Stimulated activated naive B cell treated with anti-CD40 and anti-IgM and Interleukin-4, amounts not matched to agents 10 μg/mL and 1 μg/mL and 100 μg/mL, for 72 hours (primary cell): ENCODE measurements at regions not wholly inside any gene's neighbourhood (a gene's known extent, or its start where the extent isn't known, plus 50 kb on each side); places are given as distances from the start of the nearest gene placed in this dataset.
"Not testable (repeated sequence)": the region's sequence is repeated elsewhere in the genome, so short reads cannot be mapped to it uniquely, and the experiment has no call there.

Experiments used
- ATAC-seq, 2 donors: fragments of 150-1000 bp; cut with Tn5 transposase; replicated peaks; 2 replicates each; pipeline ENCODE4 v1.10.0; 2021; ENCODE audit warnings: moderate library complexity in 1 of 2
- DNase-seq: peaks from one replicate; pipeline ENCODE4 v3.0.0; 2021
- H3K27ac Mint-ChIP-seq: one replicate; pipeline ENCODE4 v1.8.0; 2022; ENCODE audit warnings: mild to moderate bottlenecking, mixed read lengths
- H3K27me3 Mint-ChIP-seq, 2 donors: one replicate each; pipeline ENCODE4 v1.8.0; 2022; ENCODE audit warnings: mixed read lengths in 2 of 2
- H3K36me3 Mint-ChIP-seq, 2 donors: one replicate each; pipeline ENCODE4 v1.8.0; 2022; ENCODE audit warnings: mixed read lengths in 2 of 2, mild to moderate bottlenecking in 1 of 2
- H3K4me1 Mint-ChIP-seq, 2 donors: one replicate each; pipeline ENCODE4 v1.8.0; 2022; ENCODE audit warnings: mixed read lengths in 2 of 2, mild to moderate bottlenecking in 1 of 2
- H3K4me3 Mint-ChIP-seq, 2 donors: one replicate each; pipeline ENCODE4 v1.8.0; 2022; ENCODE audit warnings: mild to moderate bottlenecking in 2 of 2, mixed read lengths in 2 of 2, moderate library complexity in 1 of 2
- H3K9me3 Mint-ChIP-seq, 2 donors: one replicate each; pipeline ENCODE4 v1.8.0; 2022; ENCODE audit warnings: mixed read lengths in 2 of 2, mild to moderate bottlenecking in 1 of 2

DNA sequence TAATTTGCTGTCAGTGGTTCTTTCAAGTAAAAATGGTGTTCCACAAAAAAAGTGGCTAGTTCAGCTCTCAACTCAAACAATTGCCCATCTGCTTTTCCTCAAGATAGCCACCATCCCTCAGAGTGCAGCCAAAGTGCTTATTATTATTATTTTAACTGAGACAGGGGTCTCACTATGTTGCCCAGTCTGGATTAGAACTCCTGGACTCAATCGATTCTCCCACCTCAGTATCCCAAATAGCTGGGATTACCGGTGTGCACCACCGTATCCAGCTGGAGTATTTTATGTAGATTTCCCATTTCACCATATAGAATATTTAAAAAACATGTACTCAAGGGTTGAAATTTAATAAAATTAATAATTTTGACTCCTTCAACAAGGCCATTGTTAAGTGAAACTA lies 62.1 kb upstream of the USP9X start:
- Mint-ChIP-seq H3K9me3 (no peaks in the 10 kb centered on the region), H3K4me1 (no peaks in the 10 kb centered on the region), H3K27ac (no peak overlapping the region), H3K36me3 (no peaks in the 10 kb centered on the region), H3K27me3 (peaks cover 5 to 22% of the 10 kb centered on the region in 2 donors), H3K4me3 (no peak overlapping the region)
- no peak for DNase-seq
- ATAC-seq = no peak

- H3K9me3 Mint-ChIP-seq, ATAC-seq, H3K4me3 Mint-ChIP-seq, H3K27ac Mint-ChIP-seq, H3K36me3 Mint-ChIP-seq, H3K4me1 Mint-ChIP-seq, DNase-seq: not testable (repeated sequence)
- H3K27me3 Mint-ChIP-seq = peaks cover 0 to 16% of the 10 kb centered on the region in 2 donors
Measured at GRCh38 chrX:41024335-41024734, 60.9 kb upstream of the USP9X start.

DNA sequence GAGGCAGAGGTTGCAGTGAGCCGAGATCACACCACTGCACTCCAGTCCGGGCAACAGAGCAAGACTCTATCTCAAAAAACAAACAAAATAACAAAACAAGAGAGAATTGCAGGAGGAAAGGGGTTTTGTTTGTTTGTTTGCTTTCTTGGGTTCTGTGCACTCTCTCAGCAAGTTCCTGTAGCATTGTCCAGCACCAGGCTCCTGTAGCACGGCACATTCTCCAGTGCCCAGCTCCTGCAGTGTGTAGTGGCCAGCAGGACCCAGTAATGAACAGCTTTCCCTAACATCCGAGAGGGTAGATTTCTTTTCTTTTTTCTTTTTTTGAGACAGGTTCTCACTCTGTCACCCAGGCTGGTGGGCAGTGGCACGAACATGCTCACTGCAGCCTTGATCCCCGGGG lies 60.5 kb upstream of the USP9X start:
- no peak overlapping the region for H3K4me3 Mint-ChIP-seq
- H3K27me3 Mint-ChIP-seq = peaks cover 0 to 13% of the 10 kb centered on the region in 2 donors
- H3K4me1 Mint-ChIP-seq = no peaks in the 10 kb centered on the region
- H3K9me3 Mint-ChIP-seq = no peaks in the 10 kb centered on the region
- ATAC-seq (no peak), DNase-seq (no peak)
- H3K27ac Mint-ChIP-seq = no peak overlapping the region
- H3K36me3 Mint-ChIP-seq = no peaks in the 10 kb centered on the region

DNA sequence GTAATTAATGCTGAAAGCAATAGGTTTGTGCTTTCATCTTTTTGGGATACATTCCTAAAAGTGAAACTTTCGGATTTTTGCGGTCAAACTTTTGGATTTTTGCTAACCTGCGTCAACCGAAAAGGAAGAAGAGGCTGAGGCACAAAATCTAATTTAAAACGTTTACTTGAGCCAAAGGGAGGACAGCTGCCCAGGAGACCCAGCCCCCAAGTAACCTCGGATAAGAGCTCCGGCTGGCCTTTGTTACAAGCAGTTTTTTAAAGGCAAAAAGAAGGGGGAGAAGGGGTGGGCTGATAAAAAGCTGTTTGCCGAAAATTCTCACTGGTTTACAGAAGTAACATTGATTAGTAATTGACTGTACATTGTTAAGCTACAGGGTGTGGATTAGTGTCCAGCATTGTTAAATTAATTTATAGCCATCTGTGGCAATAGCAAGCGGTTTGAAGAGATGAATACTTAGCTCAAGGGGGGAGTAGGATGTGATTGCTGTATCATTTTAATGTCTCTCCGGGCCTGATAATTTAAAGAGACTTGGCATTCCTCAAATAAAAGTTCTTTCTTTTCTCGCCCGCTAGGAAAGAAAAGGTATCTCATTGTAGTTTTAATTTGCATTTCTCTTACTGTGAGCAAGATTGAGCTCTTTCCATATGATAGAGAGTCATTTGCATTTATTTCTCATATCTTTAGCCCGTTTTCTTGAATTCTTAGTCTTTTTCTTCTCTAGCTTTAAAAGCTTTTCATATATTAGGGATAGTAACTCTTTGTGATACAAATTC lies 59.1 kb upstream of the USP9X start:
- no peaks in the 10 kb centered on the region for H3K36me3 Mint-ChIP-seq
- no peaks in the 10 kb centered on the region for H3K4me1 Mint-ChIP-seq
- ATAC-seq (no peak), DNase-seq (no peak)
- H3K4me3 Mint-ChIP-seq = no peak overlapping the region
- peaks cover 0 to 9% of the 10 kb centered on the region in 2 donors for H3K27me3 Mint-ChIP-seq
- H3K9me3 Mint-ChIP-seq = no peaks in the 10 kb centered on the region
- H3K27ac Mint-ChIP-seq = no peak overlapping the region

DNA sequence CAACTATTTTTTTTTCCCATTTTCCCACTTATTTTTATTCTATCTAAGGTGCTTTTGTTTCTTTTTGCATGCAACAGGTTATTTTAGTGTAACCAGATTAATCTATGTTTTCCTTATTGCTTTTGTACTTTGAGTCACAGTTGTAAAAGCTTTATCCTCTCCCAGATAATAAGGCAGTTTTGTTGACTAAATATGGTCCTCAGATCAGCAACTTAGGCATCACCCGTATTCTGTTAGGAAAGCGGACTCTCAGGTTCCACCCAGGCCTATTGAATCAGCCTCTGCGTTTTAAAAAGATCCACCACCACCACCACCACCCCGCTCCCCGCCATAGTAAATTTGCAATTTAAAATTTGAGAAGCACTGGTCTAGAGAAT lies 58.6 kb upstream of the USP9X start:
- H3K9me3 Mint-ChIP-seq = no peaks in the 10 kb centered on the region
- H3K36me3 Mint-ChIP-seq = no peaks in the 10 kb centered on the region
- ATAC-seq (no peak), DNase-seq (no peak)
- H3K27me3 Mint-ChIP-seq = peaks cover 0 to 9% of the 10 kb centered on the region in 2 donors
- no peak overlapping the region for H3K4me3 Mint-ChIP-seq
- H3K27ac Mint-ChIP-seq = no peak overlapping the region
- H3K4me1 Mint-ChIP-seq = no peaks in the 10 kb centered on the region

- Mint-ChIP-seq H3K4me3 (no peak overlapping the region), H3K4me1 (no peaks in the 10 kb centered on the region), H3K9me3 (no peaks in the 10 kb centered on the region), H3K27ac (no peak overlapping the region), H3K27me3 (peaks cover 0 to 14% of the 10 kb centered on the region in 2 donors), H3K36me3 (no peaks in the 10 kb centered on the region)
- ATAC-seq = no peak
- DNase-seq = no peak
Measured at GRCh38 chrX:41029332-41029731, 55.9 kb upstream of the USP9X start.

DNA sequence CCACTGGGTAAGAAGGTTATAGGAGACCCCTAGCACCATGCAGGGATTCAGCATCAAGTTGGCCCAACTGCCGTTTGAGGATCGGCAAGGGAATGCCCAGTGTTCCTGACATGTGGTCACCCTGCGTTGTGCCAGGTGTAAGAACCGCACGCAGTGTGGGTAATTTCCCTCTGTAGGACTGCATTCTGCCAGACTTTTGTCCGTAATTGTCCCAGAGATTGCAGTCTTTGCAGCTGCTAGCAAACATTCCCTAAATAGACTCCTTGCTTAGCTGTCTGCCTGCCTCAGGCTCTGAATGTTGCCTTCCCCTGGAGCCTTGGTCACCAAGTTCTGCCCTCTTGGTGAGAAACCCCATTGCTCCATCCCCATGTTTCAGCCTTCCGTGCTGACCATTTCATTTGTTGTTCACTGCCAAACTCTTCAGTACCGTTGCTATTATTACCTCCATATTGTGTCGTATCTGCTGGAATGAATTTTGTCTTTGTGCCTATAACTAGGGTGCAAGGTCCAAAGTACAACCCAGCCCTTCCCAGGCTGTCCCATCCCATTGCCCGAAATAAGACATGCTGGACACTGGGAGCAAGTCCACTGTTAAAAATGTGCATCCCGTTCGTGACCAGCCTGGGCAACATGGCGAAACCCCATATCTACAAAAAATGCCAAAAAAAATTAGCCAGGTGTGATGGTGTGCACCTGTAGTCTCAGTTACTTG lies 53.8 kb upstream of the USP9X start:
- Mint-ChIP-seq H3K36me3 (no peaks in the 10 kb centered on the region), H3K4me1 (no peaks in the 10 kb centered on the region), H3K27me3 (peaks cover 0 to 11% of the 10 kb centered on the region in 2 donors), H3K9me3 (no peaks in the 10 kb centered on the region), H3K27ac (no peak overlapping the region), H3K4me3 (no peak overlapping the region)
- DNase-seq = no peak
- ATAC-seq = no peak

- no peak for DNase-seq
- H3K4me1 Mint-ChIP-seq = no peaks in the 10 kb centered on the region
- no peak for ATAC-seq
- no peaks in the 10 kb centered on the region for H3K36me3 Mint-ChIP-seq
- H3K4me3 Mint-ChIP-seq = no peak overlapping the region
- H3K27me3 Mint-ChIP-seq = peaks cover 0 to 5% of the 10 kb centered on the region in 2 donors
- no peaks in the 10 kb centered on the region for H3K9me3 Mint-ChIP-seq
- H3K27ac Mint-ChIP-seq = no peak overlapping the region
Measured at GRCh38 chrX:41033299-41033698, 51.9 kb upstream of the USP9X start.

DNA sequence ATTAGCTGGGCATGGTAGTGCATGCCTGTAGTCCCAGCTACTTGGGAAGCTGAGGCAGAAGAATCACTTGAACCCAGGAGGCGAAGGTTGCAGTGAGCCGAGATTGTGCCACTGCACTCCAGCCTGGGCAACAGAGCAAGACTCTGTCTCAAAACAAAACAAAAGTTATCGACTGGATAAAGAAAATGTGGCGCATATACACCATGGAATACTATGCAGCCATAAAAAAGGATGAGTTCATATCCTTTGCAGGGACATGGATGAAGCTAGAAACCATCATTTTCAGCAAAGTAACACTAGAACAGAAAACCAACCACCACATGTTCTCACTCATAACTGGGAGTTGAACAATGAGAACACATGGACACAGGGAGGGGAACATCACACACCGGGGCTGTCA lies 50.3 kb upstream of the USP9X start:
- not testable (repeated sequence) for ATAC-seq, H3K4me3 Mint-ChIP-seq, H3K27ac Mint-ChIP-seq, DNase-seq, H3K9me3 Mint-ChIP-seq, H3K36me3 Mint-ChIP-seq, H3K4me1 Mint-ChIP-seq, H3K27me3 Mint-ChIP-seq
